Neuron (in vitro differentiated cells): ENCODE measurements at regions not wholly inside any gene's neighbourhood (a gene's known extent, or its start where the extent isn't known, plus 50 kb on each side); places are given as distances from the start of the nearest gene placed in this dataset.

Experiments used
- H2AFZ ChIP-seq: one replicate; pipeline ENCODE4 v1.6.1; 2013; ENCODE audit warnings: low read depth, mild to moderate bottlenecking, inconsistent platforms, low read length, moderate library complexity
- H3K27me3 ChIP-seq: one replicate; pipeline ENCODE4 v1.6.1; 2013; ENCODE audit warnings: low read length; ENCODE audit not compliant: insufficient read depth
- H3K36me3 ChIP-seq: one replicate; pipeline ENCODE4 v1.6.1; 2013; ENCODE audit warnings: low read length; ENCODE audit not compliant: insufficient read depth
- H3K4me1 ChIP-seq: one replicate; pipeline ENCODE4 v1.6.1; 2013; ENCODE audit warnings: low read length; ENCODE audit not compliant: insufficient read depth
- H3K4me3 ChIP-seq: 2 replicates; pipeline ENCODE4 v1.5.1; 2013; ENCODE audit warnings: mild to moderate bottlenecking, low read length, moderate library complexity
- H3K9me3 ChIP-seq: one replicate; pipeline ENCODE4 v1.6.1; 2013; ENCODE audit warnings: low read length

- Histone ChIP-seq H3K27me3 (no peaks in the 10 kb centered on the region), H3K36me3 (no peaks in the 10 kb centered on the region), H2AFZ (no peak overlapping the region), H3K9me3 (no peaks in the 10 kb centered on the region), H3K4me1 (peaks cover 2% of the 10 kb centered on the region), H3K4me3 (no peak overlapping the region)
Observed at GRCh38 chr15:94033014-94033682, 198.2 kb upstream of the MCTP2 start.

- H3K4me3 ChIP-seq, result no peak overlapping the region
- peaks cover 4% of the 10 kb centered on the region for H3K4me1 ChIP-seq
- H2AFZ ChIP-seq, result no peak overlapping the region
- no peaks in the 10 kb centered on the region for H3K9me3 ChIP-seq
- no peaks in the 10 kb centered on the region for H3K36me3 ChIP-seq
- H3K27me3 ChIP-seq, result no peaks in the 10 kb centered on the region
Observed at GRCh38 chr15:94032571-94032970, 198.8 kb upstream of the MCTP2 start.

- Histone ChIP-seq H3K4me1 (peaks cover 17% of the 10 kb centered on the region), H3K9me3 (no peaks in the 10 kb centered on the region), H3K27me3 (no peaks in the 10 kb centered on the region), H2AFZ (no peak overlapping the region), H3K4me3 (no peak overlapping the region), H3K36me3 (no peaks in the 10 kb centered on the region)
Observed at GRCh38 chr15:94031072-94031471, 200.3 kb upstream of the MCTP2 start.

GRCh38 chr15:94029495-94029894 lies 201.9 kb upstream of the MCTP2 start:
- no peaks in the 10 kb centered on the region for H3K9me3 ChIP-seq
- no peaks in the 10 kb centered on the region for H3K36me3 ChIP-seq
- H3K4me1 ChIP-seq, result peaks cover 18% of the 10 kb centered on the region
- H3K4me3 ChIP-seq, result no peak overlapping the region
- no peak overlapping the region for H2AFZ ChIP-seq
- no peaks in the 10 kb centered on the region for H3K27me3 ChIP-seq

GRCh38 chr15:94028809-94029208 lies 202.6 kb upstream of the MCTP2 start:
- Histone ChIP-seq H3K27me3 (no peaks in the 10 kb centered on the region), H3K4me1 (peaks cover 18% of the 10 kb centered on the region), H3K9me3 (no peaks in the 10 kb centered on the region), H3K36me3 (no peaks in the 10 kb centered on the region), H3K4me3 (no peak overlapping the region), H2AFZ (no peak overlapping the region)

GRCh38 chr15:94028121-94028520 lies 203.2 kb upstream of the MCTP2 start:
- peaks cover 18% of the 10 kb centered on the region for H3K4me1 ChIP-seq
- no peaks in the 10 kb centered on the region for H3K27me3 ChIP-seq
- H2AFZ ChIP-seq, result no peak overlapping the region
- H3K9me3 ChIP-seq, result no peaks in the 10 kb centered on the region
- H3K4me3 ChIP-seq, result no peak overlapping the region
- no peaks in the 10 kb centered on the region for H3K36me3 ChIP-seq

GRCh38 chr15:94027581-94027980 lies 203.8 kb upstream of the MCTP2 start:
- H2AFZ ChIP-seq, result no peak overlapping the region
- H3K9me3 ChIP-seq, result no peaks in the 10 kb centered on the region
- no peaks in the 10 kb centered on the region for H3K36me3 ChIP-seq
- no peaks in the 10 kb centered on the region for H3K27me3 ChIP-seq
- H3K4me1 ChIP-seq, result peaks cover 18% of the 10 kb centered on the region
- H3K4me3 ChIP-seq, result no peak overlapping the region

GRCh38 chr15:94026458-94027304 lies 204.7 kb upstream of the MCTP2 start:
- Histone ChIP-seq H2AFZ (no peak overlapping the region), H3K4me1 (peaks cover 21% of the 10 kb centered on the region), H3K36me3 (no peaks in the 10 kb centered on the region), H3K27me3 (no peaks in the 10 kb centered on the region), H3K9me3 (no peaks in the 10 kb centered on the region), H3K4me3 (no peak overlapping the region)

GRCh38 chr15:94023531-94023930 lies 207.8 kb upstream of the MCTP2 start:
- Histone ChIP-seq H3K36me3 (no peaks in the 10 kb centered on the region), H2AFZ (no peak overlapping the region), H3K4me1 (peaks cover 21% of the 10 kb centered on the region), H3K27me3 (no peaks in the 10 kb centered on the region), H3K9me3 (no peaks in the 10 kb centered on the region), H3K4me3 (no peak overlapping the region)

GRCh38 chr15:94021621-94022320 lies 209.6 kb upstream of the MCTP2 start:
- peaks cover 11% of the 10 kb centered on the region for H3K4me1 ChIP-seq
- H2AFZ ChIP-seq, result no peak overlapping the region
- no peak overlapping the region for H3K4me3 ChIP-seq
- H3K27me3 ChIP-seq, result no peaks in the 10 kb centered on the region
- no peaks in the 10 kb centered on the region for H3K9me3 ChIP-seq
- no peaks in the 10 kb centered on the region for H3K36me3 ChIP-seq

GRCh38 chr15:94019062-94019461 lies 212.3 kb upstream of the MCTP2 start:
- H3K27me3 ChIP-seq, result no peaks in the 10 kb centered on the region
- H3K4me3 ChIP-seq, result no peak overlapping the region
- H3K36me3 ChIP-seq, result no peaks in the 10 kb centered on the region
- H3K9me3 ChIP-seq, result no peaks in the 10 kb centered on the region
- H3K4me1 ChIP-seq, result peaks cover 3% of the 10 kb centered on the region
- H2AFZ ChIP-seq, result no peak overlapping the region

GRCh38 chr15:94015324-94015723 lies 216.0 kb upstream of the MCTP2 start:
- Histone ChIP-seq H3K27me3 (no peaks in the 10 kb centered on the region), H3K4me3 (no peak overlapping the region)

More at GRCh38 chr15:94015324-94015723, 216.0 kb upstream of the MCTP2 start:
- Histone ChIP-seq H2AFZ (no peak overlapping the region), H3K36me3 (no peaks in the 10 kb centered on the region), H3K4me1 (no peaks in the 10 kb centered on the region), H3K9me3 (peaks cover 2% of the 10 kb centered on the region)
